Erythroblast (primary cell): ENCODE measurements at regions not wholly inside any gene's neighbourhood (a gene's known extent, or its start where the extent isn't known, plus 50 kb on each side); places are given as distances from the start of the nearest gene placed in this dataset.

ENCODE experiments used
- GATA1 ChIP-seq: IDR thresholded peaks from 2 replicates; pipeline ENCODE4 v1.6.1; 2011; ENCODE audit warnings: low read depth, mild to moderate bottlenecking, control low read depth, low read length, moderate library complexity
- POLR2A ChIP-seq: IDR thresholded peaks from 2 replicates; pipeline ENCODE4 v1.6.1; 2011; ENCODE audit warnings: mild to moderate bottlenecking, low read length

GRCh38 chr10:29032169-29032568 is 256.7 kb upstream of the LYZL1 start:
- TF ChIP-seq POLR2A = no peak
- TF ChIP-seq GATA1 = no peak
